GM12878 (cell line): ENCODE measurements at regions not wholly inside any gene's neighbourhood (a gene's known extent, or its start where the extent isn't known, plus 50 kb on each side); places are given as distances from the start of the nearest gene placed in this dataset.

Source experiments
- ATAC-seq: fragments of 200-7000 bp; cut with Tn5 transposase; 3 replicates; pipeline ENCODE4 v1.9.1; 2020; ENCODE audit warnings: mild to moderate bottlenecking, moderate library complexity
- BruUV-seq: library from RNA; stranded (reverse); fragments of 400-500 nt; replicated peaks from 2 replicates; lab custom pipeline; 2021; lab: Mats Ljungman, UMichigan
- CTCF ChIA-PET: fragments of 300-600 bp; sonication (Branson Sonifier 250); formaldehyde crosslinking; extraction: SDS; loops from one replicate; lab custom pipeline; 2021; ENCODE audit warnings: inconsistent platforms; lab: Yijun Ruan, JAX
- POLR2A ChIA-PET: fragments of 350-600 bp; formaldehyde crosslinking; extraction: SDS; loops from one replicate; lab custom pipeline; 2021; ENCODE audit warnings: inconsistent platforms; lab: Charles Lee
- RAD21 ChIA-PET: fragments of 300-600 bp; sonication (Branson Sonifier 250); formaldehyde crosslinking; loops from one replicate; lab custom pipeline; 2023; ENCODE audit warnings: antibody characterized with exemption; ENCODE audit not compliant: unreplicated experiment; lab: Charles Lee
- SMC1A ChIA-PET: fragments of 300-600 bp; sonication (Branson Sonifier 250); formaldehyde crosslinking; loops from one replicate; lab custom pipeline; 2023; ENCODE audit not compliant: unreplicated experiment, uncharacterized antibody; lab: Charles Lee
- DNase-seq: peaks from one replicate; pipeline ENCODE4 v3.0.0-alpha.2; 2011; ENCODE audit warnings: low read depth, low spot score
- FAIRE-seq: peaks from 3 replicates; lab custom pipeline; 2011; peaks lifted over from hg19 to GRCh38; lab: Jason Lieb, UNC
- H2AFZ ChIP-seq: 2 replicates; pipeline ENCODE4 v1.6.0; 2011; ENCODE audit warnings: low read depth, low read length, control low read depth; ENCODE audit not compliant: control insufficient read depth
- H3K27ac ChIP-seq: 2 replicates; pipeline ENCODE4 v1.5.1; 2011; ENCODE audit warnings: control low read depth; ENCODE audit not compliant: control insufficient read depth, insufficient read depth
- H3K27me3 ChIP-seq, 2 experiments: replicated peaks in 1 of 2; 2 replicates each; pipeline versions ENCODE4 v1.6.0 to v1.6.1; 2011; ENCODE audit warnings: low read length in 1 of 2; ENCODE audit not compliant: control insufficient read depth in 2 of 2, insufficient read depth in 2 of 2
- H3K36me3 ChIP-seq, 2 experiments: 2 replicates each; pipeline ENCODE4 v1.5.1; 2011; ENCODE audit warnings: low read length in 1 of 2; ENCODE audit not compliant: control insufficient read depth in 2 of 2, insufficient read depth in 2 of 2
- H3K4me1 ChIP-seq: 2 replicates; pipeline ENCODE4 v1.6.1; 2011; ENCODE audit warnings: mild to moderate bottlenecking, low read length, moderate library complexity, mixed read lengths; ENCODE audit not compliant: control insufficient read depth, insufficient read depth
- H3K4me2 ChIP-seq: 2 replicates; pipeline ENCODE4 v1.6.0; 2011; ENCODE audit warnings: control low read depth; ENCODE audit not compliant: control insufficient read depth, insufficient read depth
- H3K4me3 ChIP-seq: fragments of 200-600 bp; sonication (generic); 2 replicates; pipeline ENCODE4 v1.5.1; 2016
- H3K79me2 ChIP-seq: 2 replicates; pipeline ENCODE4 v1.6.0; 2011; ENCODE audit warnings: low read length; ENCODE audit not compliant: control insufficient read depth, insufficient read depth
- H3K9ac ChIP-seq: 2 replicates; pipeline ENCODE4 v1.8.0; 2011; ENCODE audit warnings: low read length, control low read depth, mixed read lengths; ENCODE audit not compliant: control insufficient read depth, insufficient read depth
- H3K9me3 ChIP-seq: replicated peaks from 3 replicates; pipeline ENCODE4 v1.5.1; 2011; ENCODE audit warnings: mild to moderate bottlenecking, low read length; ENCODE audit not compliant: control insufficient read depth, insufficient read depth
- H4K20me1 ChIP-seq: 2 replicates; pipeline ENCODE4 v1.6.0; 2011; ENCODE audit not compliant: control insufficient read depth, insufficient read depth
- EZH2 ChIP-seq: IDR thresholded peaks from 2 replicates; pipeline ENCODE4 v1.6.1; 2012; ENCODE audit warnings: low read depth, mild to moderate bottlenecking, control low read depth, inconsistent platforms, low read length, borderline replicate concordance; ENCODE audit not compliant: control insufficient read depth
- FOXK2 ChIP-seq: fragments of 450-650 bp; IDR thresholded peaks from 2 replicates; pipeline ENCODE4 v1.6.1; 2017; ENCODE audit warnings: mild to moderate bottlenecking, moderate library complexity
- IRF4 ChIP-seq: IDR thresholded peaks from 2 replicates; pipeline ENCODE4 v1.6.1; 2011; ENCODE audit warnings: low read depth, low read length
- NBN ChIP-seq: fragments of 450-650 bp; IDR thresholded peaks from 2 replicates; pipeline ENCODE4 v1.6.1; 2016
- NR2F1 ChIP-seq: fragments of 450-650 bp; conservative IDR thresholded peaks from 2 replicates; pipeline ENCODE4 v1.6.1; 2017; ENCODE audit warnings: mild to moderate bottlenecking
- PML ChIP-seq: IDR thresholded peaks from 2 replicates; pipeline ENCODE4 v1.6.1; 2012; ENCODE audit warnings: low read length, inconsistent platforms
- POLR2AphosphoS2 ChIP-seq: IDR thresholded peaks from 2 replicates; pipeline ENCODE4 v1.6.1; 2011; ENCODE audit warnings: low read depth, mild to moderate bottlenecking, low read length, improper control_type of control experiment, moderate library complexity
- RAD21 ChIP-seq: IDR thresholded peaks from 2 replicates; pipeline ENCODE4 v1.6.1; 2011; ENCODE audit warnings: mild to moderate bottlenecking, low read depth, low read length, moderate library complexity; ENCODE audit not compliant: insufficient read depth
- RAD51 ChIP-seq: fragments of 450-650 bp; IDR thresholded peaks from 2 replicates; pipeline ENCODE4 v1.6.1; 2016; ENCODE audit warnings: moderate library complexity, mild to moderate bottlenecking, inconsistent platforms
- RELB ChIP-seq: fragments of 450-650 bp; IDR thresholded peaks from 2 replicates; pipeline ENCODE4 v1.6.1; 2017; ENCODE audit warnings: low read depth, mild to moderate bottlenecking, moderate library complexity
- SP1 ChIP-seq: IDR thresholded peaks from one replicate; pipeline ENCODE4 v1.6.1; 2011; ENCODE audit warnings: low read depth, low read length
- SREBF1 ChIP-seq: IDR thresholded peaks from 2 replicates; pipeline ENCODE4 v1.6.1; 2012; ENCODE audit warnings: mild to moderate bottlenecking, low read length
- TAF1 ChIP-seq: IDR thresholded peaks from 2 replicates; pipeline ENCODE4 v1.6.1; 2011; ENCODE audit warnings: mild to moderate bottlenecking, low read depth, low read length, borderline replicate concordance
- USF1 ChIP-seq: IDR thresholded peaks from 2 replicates; pipeline ENCODE4 v1.6.1; 2011; ENCODE audit warnings: borderline replicate concordance, low read depth, mild to moderate bottlenecking, moderate library complexity, mixed read lengths, low read length; ENCODE audit not compliant: insufficient read depth; ENCODE audit errors: extremely low read length
- USF2 ChIP-seq: IDR thresholded peaks from 2 replicates; pipeline ENCODE4 v1.6.1; 2011; ENCODE audit warnings: low read depth, low read length, improper control_type of control experiment, borderline replicate concordance
- ZNF274 ChIP-seq: IDR thresholded peaks from one replicate; pipeline ENCODE4 v1.8.0; 2011; ENCODE audit not compliant: insufficient read length, insufficient read depth
- WGBS: methylation state at CpG from one replicate; pipeline ENCODE4 v1.1.6; 2016; ENCODE audit warnings: low lambda C conversion rate; ENCODE audit not compliant: insufficient replicate concordance, insufficient coverage; ENCODE audit errors: missing lambda C conversion rate; 5-methylcytosine and 5-hydroxymethylcytosine counted together
- in situ Hi-C: fragments of 300-500 bp; cut with MboI; formaldehyde crosslinking; loops from 9 replicates; pipeline ENCODE4 v1.14.3; 2018; ENCODE audit warnings: mixed read lengths
- intact Hi-C: fragments of 100-400 bp; cut with micrococcal nuclease; formaldehyde crosslinking; loops from one replicate; pipeline ENCODE4 v1.14.2; 2022; ENCODE audit not compliant: unreplicated experiment

- Histone ChIP-seq H4K20me1 (no peaks in the 10 kb centered on the region), H3K36me3 (no peaks in the 10 kb centered on the region), H3K9ac (no peak overlapping the region), H3K79me2 (no peaks in the 10 kb centered on the region), H3K4me2 (no peak overlapping the region), H3K9me3 (no peaks in the 10 kb centered on the region)
- FAIRE-seq, result no peak
- CTCF ChIA-PET, result interaction anchor here (1.3 kb wide), 1 partner anchor 8 kb away, joined by 3 read pairs; no protein-coding TSS in a partner anchor
- intact Hi-C loops, result no loop called here
- no peak for TF ChIP-seq EZH2
- TF ChIP-seq NR2F1, result no peak
- no peak for TF ChIP-seq TAF1
- no peak for TF ChIP-seq FOXK2
- TF ChIP-seq RELB, result no peak
- TF ChIP-seq RAD21, result no peak
- no peak for TF ChIP-seq USF2
- TF ChIP-seq SP1, result no peak
- no peak for TF ChIP-seq ZNF274
- TF ChIP-seq IRF4, result no peak
- no peak for TF ChIP-seq SREBF1
- TF ChIP-seq USF1, result no peak
- no peak for TF ChIP-seq NBN
- TF ChIP-seq POLR2AphosphoS2, result no peak
- no peak for TF ChIP-seq RAD51
- TF ChIP-seq PML, result no peak
- TF ChIP-seq, all 136 proteins: peak for 0
- BruUV-seq, result no TSS peak
- Histone ChIP-seq H3K27me3 (no peaks in the 10 kb centered on the region), H3K4me3 (no peak overlapping the region), H3K27ac (no peak overlapping the region), H3K4me1 (no peaks in the 10 kb centered on the region), H2AFZ (no peak overlapping the region)
- 18% methylated on average over 6 of the region's 6 CpGs for WGBS
- ChIA-PET SMC1A (no interaction called here), RAD21 (no interaction called here), POLR2A (no interaction called here)
- DNase-seq, result no peak
- ATAC-seq, result no peak
- in situ Hi-C loops, result no loop called here
These were observed 87.1 kb upstream of the TMEM106B start for GRCh38 chr7:12124028-12124427.
